ENCODE measurements at regions not wholly inside any gene's neighbourhood (a gene's known extent, or its start where the extent isn't known, plus 50 kb on each side); places are given as distances from the start of the nearest gene placed in this dataset.

DNA sequence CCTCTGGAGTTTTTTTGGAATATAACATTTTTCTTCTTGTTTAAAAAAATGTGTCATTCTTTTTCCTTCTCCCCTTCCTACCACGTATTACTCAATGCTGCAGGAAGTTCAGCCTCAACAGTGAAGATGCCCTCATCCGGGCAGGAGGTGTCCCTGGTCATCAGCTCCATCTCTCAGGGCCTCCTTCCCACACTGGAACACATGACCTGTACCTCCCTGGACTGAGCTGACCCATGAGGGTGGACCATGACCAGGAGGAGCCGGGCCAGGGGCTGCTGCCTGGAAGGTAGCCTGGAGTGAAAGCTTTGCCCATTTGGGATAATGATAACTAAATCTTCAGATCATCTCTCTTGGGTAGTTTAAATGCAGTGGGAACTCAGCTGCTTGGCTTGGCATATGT is 316.5 kb upstream of the ZMIZ1 start:
- WGBS (ENCODE audit: insufficient coverage), result 83% methylated on average over 1 of the region's 3 CpGs
- intact Hi-C loops (cut with micrococcal nuclease), result no loop called here
- Mint-ChIP-seq H3K27ac (no peak overlapping the region), H3K9me3 (ENCODE audit: insufficient read depth) (no peaks in the 10 kb centered on the region), H3K4me1 (no peaks in the 10 kb centered on the region), H3K4me3 (no peak overlapping the region), H3K27me3 (peaks cover 48% of the 10 kb centered on the region)
- Histone ChIP-seq H3K36me3 (replicated peaks in 1 of 2; ENCODE audit: control extremely low read depth in 1 of 2, control insufficient read depth in 1 of 2, extremely low read depth in 1 of 2, insufficient read depth in 2 of 2, low read length in 1 of 2) (no peaks in the 10 kb centered on the region), H3K9me3 (ENCODE audit: control extremely low read depth in 1 of 3, control insufficient read depth in 2 of 3, insufficient read depth in 1 of 3, low read length in 2 of 3) (no peaks in the 10 kb centered on the region), H3K9ac (ENCODE audit: low read length) (no peak overlapping the region), H2AFZ (ENCODE audit: insufficient read depth, low read depth, low read length, poor library complexity, severe bottlenecking) (no peak overlapping the region), H3K27me3 (replicated peaks in 1 of 4; ENCODE audit: control extremely low read depth in 1 of 4, control insufficient read depth in 3 of 4, insufficient read depth in 4 of 4, low read length in 3 of 4) (peaks cover 0 to 14% (median 3%) of the 10 kb centered on the region in 4 experiments), H3K4me2 (replicated peaks; ENCODE audit: low read depth, low read length, poor library complexity, severe bottlenecking) (no peak overlapping the region), H3K4me3 (ENCODE audit: control extremely low read depth in 1 of 5, extremely low read depth in 1 of 5, insufficient read depth in 1 of 5, low read depth in 2 of 5, low read length in 4 of 5) (no peak overlapping the region), H3K4me1 (ENCODE audit: control insufficient read depth in 2 of 2, insufficient read depth in 2 of 2, low read length in 2 of 2) (no peaks in the 10 kb centered on the region), H3K27ac (ENCODE audit: low read length in 2 of 2) (no peak overlapping the region), H3K79me2 (ENCODE audit: control insufficient read depth, insufficient read depth, low read length) (no peaks in the 10 kb centered on the region), H4K20me1 (ENCODE audit: control insufficient read depth, insufficient read depth, low read length, poor library complexity, severe bottlenecking) (no peaks in the 10 kb centered on the region)
- CTCF ChIA-PET, result no interaction called here
- DNase-seq (no peak), ATAC-seq (ENCODE audit: low read depth) (no peak)
- POLR2A ChIA-PET, result no interaction called here
- TF ChIP-seq, protein P1, sequence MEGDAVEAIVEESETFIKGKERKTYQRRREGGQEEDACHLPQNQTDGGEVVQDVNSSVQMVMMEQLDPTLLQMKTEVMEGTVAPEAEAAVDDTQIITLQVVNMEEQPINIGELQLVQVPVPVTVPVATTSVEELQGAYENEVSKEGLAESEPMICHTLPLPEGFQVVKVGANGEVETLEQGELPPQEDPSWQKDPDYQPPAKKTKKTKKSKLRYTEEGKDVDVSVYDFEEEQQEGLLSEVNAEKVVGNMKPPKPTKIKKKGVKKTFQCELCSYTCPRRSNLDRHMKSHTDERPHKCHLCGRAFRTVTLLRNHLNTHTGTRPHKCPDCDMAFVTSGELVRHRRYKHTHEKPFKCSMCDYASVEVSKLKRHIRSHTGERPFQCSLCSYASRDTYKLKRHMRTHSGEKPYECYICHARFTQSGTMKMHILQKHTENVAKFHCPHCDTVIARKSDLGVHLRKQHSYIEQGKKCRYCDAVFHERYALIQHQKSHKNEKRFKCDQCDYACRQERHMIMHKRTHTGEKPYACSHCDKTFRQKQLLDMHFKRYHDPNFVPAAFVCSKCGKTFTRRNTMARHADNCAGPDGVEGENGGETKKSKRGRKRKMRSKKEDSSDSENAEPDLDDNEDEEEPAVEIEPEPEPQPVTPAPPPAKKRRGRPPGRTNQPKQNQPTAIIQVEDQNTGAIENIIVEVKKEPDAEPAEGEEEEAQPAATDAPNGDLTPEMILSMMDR (IDR thresholded peaks at IDR 0.05), result no peak
- no peak for TF ChIP-seq EZH2 (IDR thresholded peaks at IDR 0.05; ENCODE audit: borderline replicate concordance, insufficient read depth, low read depth, low read length, poor library complexity, severe bottlenecking)

DNA sequence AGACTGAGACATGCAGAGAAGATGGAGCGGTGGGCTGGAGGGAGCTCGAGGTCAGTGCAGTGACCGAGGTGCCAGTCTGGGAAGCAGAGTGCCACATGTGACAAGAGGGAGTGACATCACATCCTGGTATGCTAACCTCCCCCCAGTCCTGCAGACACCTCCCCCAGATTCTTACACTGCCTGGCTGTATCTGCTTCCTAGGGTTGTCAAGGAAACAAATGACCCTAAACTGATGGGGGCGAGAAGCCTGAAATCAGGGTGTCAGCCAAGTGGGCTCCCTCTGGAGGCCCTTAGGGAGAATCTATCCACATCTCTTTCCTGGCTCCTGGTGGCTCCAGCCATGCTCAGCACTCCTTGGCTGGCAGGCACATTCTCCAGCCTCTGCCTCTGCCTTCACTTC is 316.1 kb upstream of the ZMIZ1 start:
- H3K4me2 ChIP-seq (replicated peaks; ENCODE audit: low read depth, low read length, poor library complexity, severe bottlenecking), result no peak overlapping the region
- no peak overlapping the region for H3K27ac ChIP-seq (ENCODE audit: low read length in 2 of 2)
- no peak overlapping the region for H3K4me3 ChIP-seq (ENCODE audit: control extremely low read depth in 1 of 5, extremely low read depth in 1 of 5, insufficient read depth in 1 of 5, low read depth in 2 of 5, low read length in 4 of 5)
- H3K27me3 ChIP-seq (replicated peaks in 1 of 4; ENCODE audit: control extremely low read depth in 1 of 4, control insufficient read depth in 3 of 4, insufficient read depth in 4 of 4, low read length in 3 of 4), result peaks cover 0 to 14% (median 3%) of the 10 kb centered on the region in 4 experiments
- Mint-ChIP-seq H3K9me3 (ENCODE audit: insufficient read depth) (no peaks in the 10 kb centered on the region), H3K4me1 (no peaks in the 10 kb centered on the region), H3K4me3 (no peak overlapping the region), H3K27ac (no peak overlapping the region), H3K27me3 (peaks cover 45% of the 10 kb centered on the region)
- ATAC-seq (ENCODE audit: low read depth) (no peak), DNase-seq (no peak)
- CTCF ChIA-PET, result no interaction called here
- intact Hi-C loops (cut with micrococcal nuclease), result no loop called here
- H3K4me1 ChIP-seq (ENCODE audit: control insufficient read depth in 2 of 2, insufficient read depth in 2 of 2, low read length in 2 of 2), result no peaks in the 10 kb centered on the region
- no peaks in the 10 kb centered on the region for H4K20me1 ChIP-seq (ENCODE audit: control insufficient read depth, insufficient read depth, low read length, poor library complexity, severe bottlenecking)
- POLR2A ChIA-PET, result no interaction called here
- H3K79me2 ChIP-seq (ENCODE audit: control insufficient read depth, insufficient read depth, low read length), result no peaks in the 10 kb centered on the region
- H3K36me3 ChIP-seq (replicated peaks in 1 of 2; ENCODE audit: control extremely low read depth in 1 of 2, control insufficient read depth in 1 of 2, extremely low read depth in 1 of 2, insufficient read depth in 2 of 2, low read length in 1 of 2), result no peaks in the 10 kb centered on the region
- 100% methylated on average over 4 of the region's 4 CpGs for WGBS (ENCODE audit: insufficient coverage)
- H3K9ac ChIP-seq (ENCODE audit: low read length), result no peak overlapping the region
- no peak overlapping the region for H2AFZ ChIP-seq (ENCODE audit: insufficient read depth, low read depth, low read length, poor library complexity, severe bottlenecking)
- no peaks in the 10 kb centered on the region for H3K9me3 ChIP-seq (ENCODE audit: control extremely low read depth in 1 of 3, control insufficient read depth in 2 of 3, insufficient read depth in 1 of 3, low read length in 2 of 3)
- TF ChIP-seq EZH2 (IDR thresholded peaks at IDR 0.05; ENCODE audit: borderline replicate concordance, insufficient read depth, low read depth, low read length, poor library complexity, severe bottlenecking), result no peak
- TF ChIP-seq, protein P1 (IDR thresholded peaks at IDR 0.05), result no peak
